Suprapubic skin (tissue), 3 donors: ENCODE measurements at regions not wholly inside any gene's neighbourhood (a gene's known extent, or its start where the extent isn't known, plus 50 kb on each side); places are given as distances from the start of the nearest gene placed in this dataset.
"Not testable (repeated sequence)": the region's sequence is repeated elsewhere in the genome, so short reads cannot be mapped to it uniquely, and the experiment has no call there.

ENCODE experiments used
- CTCF ChIP-seq, 2 donors: fragments of 200-600 bp in 1 of 2; fragments of 450-650 bp in 1 of 2; sonication (generic) in 1 of 2; IDR thresholded peaks; one replicate each; pipeline ENCODE4 v1.5.1; 2016 to 2019; ENCODE audit warnings: antibody characterized with exemption in 2 of 2, mild to moderate bottlenecking in 1 of 2, moderate library complexity in 1 of 2
- EP300 ChIP-seq: sonication (generic); formaldehyde crosslinking; IDR thresholded peaks from one replicate; pipeline ENCODE4 v1.6.1; 2017; ENCODE audit warnings: antibody characterized with exemption

DNA sequence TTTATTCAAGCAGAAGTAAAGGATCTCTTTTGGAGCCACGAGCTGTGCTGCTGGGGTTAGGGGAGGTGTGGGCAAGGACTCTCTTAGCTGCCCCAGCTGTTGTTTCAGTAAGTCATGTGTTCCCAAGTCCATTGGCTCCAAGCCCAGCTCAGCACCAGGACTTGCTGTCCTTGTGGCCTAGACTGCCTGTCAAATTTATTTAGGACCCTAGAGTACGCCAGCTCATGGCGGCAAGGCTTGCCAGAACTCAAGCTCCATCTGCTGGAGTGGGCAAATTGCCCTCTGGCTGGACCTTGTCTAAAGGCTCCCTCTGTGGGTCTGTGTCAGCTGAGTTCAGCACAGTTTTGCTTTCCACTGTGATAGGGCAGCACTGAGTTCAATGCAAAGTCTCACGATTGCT is 106.6 kb upstream of the POTEB2 start:
- TF ChIP-seq CTCF (IDR thresholded peaks at IDR 0.05); EP300: not testable (repeated sequence)
